Activated T-helper 9 cell treated with anti-CD3 and anti-CD28 coated beads, Interleukin-2, amount 50 U/mL, for 16 hours (primary cell): ENCODE measurements at regions not wholly inside any gene's neighbourhood (a gene's known extent, or its start where the extent isn't known, plus 50 kb on each side); places are given as distances from the start of the nearest gene placed in this dataset.
"Not testable (repeated sequence)": the region's sequence is repeated elsewhere in the genome, so short reads cannot be mapped to it uniquely, and the experiment has no call there.

Experiments
- DNase-seq: peaks from one replicate; pipeline ENCODE4 v3.0.0-alpha.2; 2020; ENCODE audit warnings: low read depth

- DNase-seq = no peak
Measured at GRCh38 chr16:17983847-17984639, 352.5 kb downstream of the NPIPA8 start.

DNA sequence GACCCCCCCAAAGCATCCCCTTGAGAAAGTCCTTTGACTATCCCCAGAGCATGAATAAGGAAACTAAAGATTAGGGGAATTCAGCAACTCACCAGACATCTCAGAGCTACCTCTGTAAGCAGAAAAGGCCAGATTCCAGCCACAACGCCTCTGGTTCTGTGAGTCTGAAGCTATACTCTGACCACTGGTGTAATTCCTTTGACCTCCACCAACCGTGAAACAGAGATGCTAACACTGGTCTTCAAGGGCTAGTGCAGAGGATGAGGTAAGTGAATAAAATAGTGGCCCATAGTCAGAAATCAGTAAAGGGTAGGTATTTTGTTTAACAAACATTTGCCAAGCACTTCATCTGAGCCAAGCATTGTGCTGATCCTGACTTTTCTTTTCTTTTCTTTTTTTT, 353.4 kb downstream of the NPIPA8 start:
- DNase-seq = no peak

GRCh38 chr16:17977260-17977659, 359.3 kb downstream of the NPIPA8 start:
- DNase-seq = no peak

DNA sequence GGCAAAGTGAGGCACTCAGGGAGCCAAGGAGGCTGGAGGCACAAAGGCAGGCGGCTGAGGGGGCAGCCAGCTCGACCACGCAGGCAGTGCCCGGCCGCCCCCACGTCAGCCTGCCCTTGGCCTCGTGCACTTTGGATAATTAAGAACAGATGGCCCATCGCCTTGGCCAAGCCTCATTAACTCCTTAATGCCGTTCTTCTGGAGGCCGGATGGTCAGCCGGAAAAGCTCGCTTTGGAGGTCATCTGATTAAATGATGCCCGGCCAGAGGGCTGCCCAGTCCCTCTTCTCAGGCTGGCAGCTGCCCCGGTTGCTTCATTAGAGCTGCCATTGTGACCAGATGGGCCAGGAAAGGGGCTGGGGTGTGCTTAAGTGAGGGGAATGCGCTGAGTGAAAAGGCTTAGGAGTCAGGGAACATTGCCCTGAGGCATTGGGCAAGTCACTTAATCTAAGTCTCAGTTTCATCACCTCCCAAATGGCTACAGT, 364.0 kb downstream of the NPIPA8 start:
- no peak for DNase-seq

- no peak for DNase-seq
Measured at GRCh38 chr16:17970816-17971331, 365.7 kb downstream of the NPIPA8 start.

DNA sequence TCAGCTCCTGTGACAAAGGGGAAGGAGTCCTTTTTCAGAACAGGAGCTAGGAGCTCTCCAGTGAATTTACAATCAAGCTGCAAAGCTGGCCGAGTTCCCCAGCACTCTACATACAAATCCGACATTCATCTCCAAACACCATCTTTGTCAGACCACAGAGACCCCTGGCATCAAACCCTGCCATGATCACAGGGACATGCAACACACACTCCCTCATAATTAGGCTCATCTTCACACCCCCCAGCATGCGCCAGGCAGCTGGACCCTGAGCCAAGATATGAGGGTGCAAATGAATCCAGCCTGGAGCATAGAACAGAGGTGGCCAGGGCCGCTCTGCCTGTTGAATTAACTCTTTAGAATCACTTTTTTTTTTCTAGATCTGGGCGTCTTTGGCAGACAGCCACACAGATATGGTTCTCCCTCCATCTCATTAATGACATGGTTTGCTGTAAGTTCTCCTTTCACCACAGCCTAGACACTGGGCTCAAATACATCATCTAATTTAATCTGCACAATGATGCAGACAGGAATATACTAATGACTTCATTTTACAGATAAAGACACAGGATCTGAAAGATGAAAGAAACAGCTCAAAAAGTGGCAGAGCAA, 366.3 kb downstream of the NPIPA8 start:
- DNase-seq = no peak

DNA sequence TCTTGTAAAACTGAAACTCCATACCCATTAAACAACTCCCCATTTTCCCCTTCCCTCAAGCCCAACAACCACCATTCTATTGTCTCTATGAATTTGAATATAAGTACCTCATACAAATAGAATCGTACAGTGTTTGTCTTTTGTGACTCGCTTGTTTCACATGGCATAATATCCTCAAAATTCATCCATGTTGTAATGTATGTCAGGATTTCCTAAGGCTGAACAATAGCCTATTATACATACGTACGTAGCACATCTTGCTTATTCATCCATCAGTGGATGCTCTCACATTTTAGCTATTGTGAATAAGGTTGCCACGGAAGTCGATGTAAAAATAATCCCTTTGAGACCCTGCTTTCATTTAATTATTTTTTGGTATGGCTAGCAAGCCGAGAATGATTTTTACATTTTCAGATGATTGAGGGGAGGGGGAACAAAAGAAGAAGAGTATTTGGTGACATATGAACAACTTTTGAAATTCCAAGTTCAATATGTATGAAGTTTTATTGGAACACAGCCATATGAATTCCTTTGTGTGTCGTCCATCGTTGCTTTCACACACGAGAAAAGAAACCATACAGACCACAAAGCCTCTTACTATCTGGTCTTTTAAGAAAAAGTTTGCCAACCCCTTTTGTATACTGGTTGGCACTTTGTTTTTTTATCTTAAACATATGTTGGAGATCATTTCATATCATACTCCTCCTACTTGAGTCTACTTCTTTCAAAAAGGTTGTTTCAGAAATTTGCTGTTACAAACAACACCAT, 371.2 kb downstream of the NPIPA8 start:
- DNase-seq = no peak

GRCh38 chr16:17964196-17964595, 372.3 kb downstream of the NPIPA8 start:
- no peak for DNase-seq

GRCh38 chr16:17963185-17963836, 373.2 kb downstream of the NPIPA8 start:
- DNase-seq = no peak

DNA sequence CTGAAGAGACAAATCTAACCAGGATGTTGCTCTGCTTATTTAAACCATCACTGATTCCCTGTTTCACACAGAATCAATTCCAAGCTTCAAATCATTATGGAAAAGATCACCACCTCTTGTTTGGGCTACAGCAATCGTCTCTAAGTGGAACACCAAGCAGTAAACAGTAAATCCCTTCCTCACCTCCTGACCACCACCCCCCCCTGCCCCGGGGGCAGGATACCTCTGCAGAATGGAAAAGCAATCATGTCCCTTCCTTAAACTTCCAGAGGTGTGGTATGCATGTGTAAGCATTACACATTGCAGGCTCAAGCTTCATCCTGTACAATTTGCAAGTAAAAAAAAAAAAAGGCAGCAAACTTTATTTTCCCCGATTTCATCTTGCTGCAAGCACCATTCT, 373.8 kb downstream of the NPIPA8 start:
- no peak for DNase-seq

GRCh38 chr16:17961822-17962221, 374.7 kb downstream of the NPIPA8 start:
- not testable (repeated sequence) for DNase-seq

DNA sequence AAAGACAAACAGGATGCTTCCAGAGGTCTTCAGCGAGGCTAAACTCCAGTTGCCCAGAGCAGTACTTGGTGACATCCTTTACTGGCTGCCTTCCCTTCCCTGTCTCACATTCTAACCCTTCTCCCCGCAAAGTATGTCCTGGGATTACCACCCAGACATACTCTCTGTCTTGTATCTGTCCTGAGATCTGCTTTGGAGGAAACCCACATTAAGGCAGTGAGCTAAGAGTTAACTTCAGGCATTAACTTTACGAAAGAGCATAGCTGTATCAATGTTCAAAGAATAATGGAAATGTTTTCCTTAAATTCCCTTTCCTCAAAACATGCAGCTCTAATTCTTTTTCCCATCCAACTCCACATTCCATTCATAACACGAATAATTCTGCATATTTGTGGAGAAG, 385.2 kb downstream of the NPIPA8 start:
- no peak for DNase-seq

DNA sequence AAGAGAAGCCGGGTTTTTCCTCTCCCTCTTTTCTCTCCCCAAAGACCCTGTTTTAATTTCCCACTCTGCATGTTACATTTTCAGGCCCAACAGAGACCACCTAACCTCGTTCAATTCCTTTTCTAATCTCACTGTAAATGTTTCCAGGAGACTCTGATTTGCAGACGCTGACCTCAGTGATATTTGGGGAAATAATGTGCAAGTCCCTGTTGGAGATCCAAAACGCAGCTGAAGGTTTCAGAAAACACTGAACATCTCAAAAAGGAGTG, 386.6 kb downstream of the NPIPA8 start:
- no peak for DNase-seq

DNA sequence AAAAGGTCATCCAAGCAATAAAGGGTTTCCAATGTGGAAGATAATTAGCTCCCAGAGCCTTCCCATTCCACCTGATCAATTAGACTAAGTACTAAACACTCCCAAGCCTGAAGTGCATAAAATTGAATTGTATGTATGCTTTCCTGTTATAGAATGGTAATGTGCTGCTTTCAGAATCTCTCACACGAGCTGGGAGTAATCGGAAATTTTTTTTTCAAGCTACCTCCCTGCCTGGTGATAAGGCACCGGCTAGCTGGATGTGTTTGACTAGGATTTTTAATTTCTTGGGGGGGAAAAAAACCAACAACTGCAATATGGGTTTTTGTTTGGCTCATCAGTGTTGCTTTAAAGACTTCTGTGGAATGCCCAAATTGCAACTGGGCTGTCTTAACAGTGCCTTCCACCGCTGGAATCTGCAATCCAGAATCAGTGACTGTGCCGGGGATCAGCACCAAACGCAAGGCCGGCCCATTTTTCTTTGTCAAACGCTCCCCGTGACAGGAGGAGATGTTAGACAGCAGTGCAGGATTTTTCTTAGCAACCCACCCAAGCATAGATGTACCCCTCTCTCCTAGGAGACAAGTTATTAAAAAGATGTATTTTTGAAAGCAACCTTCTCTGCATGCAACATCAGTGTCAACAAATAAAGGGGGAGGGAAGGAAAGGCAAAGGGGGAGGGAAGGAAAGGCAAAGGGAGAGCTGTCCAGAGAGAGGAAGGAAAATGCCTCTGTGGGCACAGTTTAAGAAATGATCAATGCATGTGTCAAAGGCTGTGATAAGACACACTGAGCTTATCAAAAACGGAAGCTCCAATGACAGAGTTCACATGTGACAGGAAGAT, 387.2 kb downstream of the NPIPA8 start:
- no peak for DNase-seq

DNA sequence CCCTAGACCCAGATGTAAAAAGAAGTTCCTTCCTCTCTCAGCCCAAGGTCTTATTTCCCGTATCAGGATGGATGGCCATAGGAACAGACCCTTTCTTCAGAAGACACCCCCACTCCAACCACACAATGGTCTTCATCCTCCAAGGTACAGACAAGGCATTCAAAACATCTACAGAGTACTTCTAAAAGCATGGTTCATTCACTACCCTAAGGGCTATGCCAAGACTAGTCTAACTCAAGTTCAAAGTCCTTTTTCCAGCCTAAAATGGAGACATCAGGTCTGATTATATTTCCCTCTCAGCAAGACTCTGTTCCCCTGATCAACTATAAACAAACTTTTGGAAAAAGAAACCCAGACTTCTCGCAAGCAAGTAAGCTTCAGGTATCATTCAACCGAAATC, 388.9 kb downstream of the NPIPA8 start:
- DNase-seq = no peak

DNA sequence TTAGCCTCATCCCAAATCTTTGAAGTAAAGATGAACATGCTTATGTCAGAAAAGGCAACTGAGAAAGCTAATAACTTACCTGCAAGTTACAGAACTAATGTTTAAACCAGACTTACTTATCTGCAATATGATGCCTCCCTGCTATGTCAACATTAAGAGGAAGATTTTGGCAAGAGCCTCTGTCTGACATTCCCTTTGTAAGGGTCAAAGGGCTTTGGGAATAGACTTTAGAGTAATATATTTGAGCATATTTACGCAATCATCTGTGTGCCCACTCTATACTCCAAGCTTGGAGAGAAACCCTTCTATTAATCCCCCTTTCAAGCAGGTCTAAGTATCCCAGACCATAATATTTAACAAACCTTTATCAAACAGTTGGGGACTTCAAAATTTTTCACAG, 389.4 kb downstream of the NPIPA8 start:
- DNase-seq = no peak

DNA sequence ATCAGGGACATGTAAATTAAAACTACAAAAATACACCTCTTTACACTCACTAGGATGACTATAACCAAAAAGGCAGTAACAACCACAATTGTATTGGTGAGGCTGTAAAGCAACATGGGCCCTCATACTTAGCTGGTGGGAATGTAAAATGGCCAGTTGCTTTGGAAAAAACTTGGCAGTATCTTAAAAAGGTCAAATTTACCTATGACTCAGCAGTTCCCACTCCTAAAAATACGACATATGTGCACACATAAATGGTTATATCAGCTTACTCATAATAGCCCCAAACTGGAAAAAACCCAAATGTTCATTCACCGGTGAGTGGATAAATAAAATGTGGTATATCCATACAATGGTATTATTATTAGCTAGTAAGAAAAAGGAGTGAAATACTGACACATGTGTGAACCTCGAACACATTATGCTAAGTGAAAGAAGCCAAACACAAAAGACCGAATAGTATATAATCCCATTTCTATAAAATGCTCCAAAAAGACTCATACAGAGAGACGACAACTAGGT, 391.4 kb downstream of the NPIPA8 start:
- no peak for DNase-seq

- no peak for DNase-seq
Measured at GRCh38 chr16:17944345-17944744, 392.2 kb downstream of the NPIPA8 start.

DNA sequence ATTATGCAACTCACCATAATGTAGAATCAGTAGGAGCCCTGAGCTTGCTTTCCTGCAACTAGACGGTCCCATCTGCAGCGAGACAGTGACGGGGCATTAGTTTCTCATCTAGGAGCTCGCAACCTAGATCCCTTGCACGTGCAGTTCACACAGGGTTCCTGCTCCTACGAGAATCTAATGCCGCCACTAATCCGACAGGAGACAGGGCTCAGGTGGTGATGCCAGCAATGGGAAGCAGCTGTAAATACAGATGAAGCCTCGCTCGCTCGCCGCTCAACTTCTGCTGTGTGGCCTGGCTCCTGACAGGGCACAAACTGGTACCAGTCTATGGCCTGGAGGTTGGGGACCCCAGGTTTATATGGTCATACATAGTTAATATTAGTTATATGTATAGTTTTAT, 394.5 kb downstream of the NPIPA8 start:
- no peak for DNase-seq

- no peak for DNase-seq
Measured at GRCh38 chr16:17940584-17941364, 395.8 kb downstream of the NPIPA8 start.

DNA sequence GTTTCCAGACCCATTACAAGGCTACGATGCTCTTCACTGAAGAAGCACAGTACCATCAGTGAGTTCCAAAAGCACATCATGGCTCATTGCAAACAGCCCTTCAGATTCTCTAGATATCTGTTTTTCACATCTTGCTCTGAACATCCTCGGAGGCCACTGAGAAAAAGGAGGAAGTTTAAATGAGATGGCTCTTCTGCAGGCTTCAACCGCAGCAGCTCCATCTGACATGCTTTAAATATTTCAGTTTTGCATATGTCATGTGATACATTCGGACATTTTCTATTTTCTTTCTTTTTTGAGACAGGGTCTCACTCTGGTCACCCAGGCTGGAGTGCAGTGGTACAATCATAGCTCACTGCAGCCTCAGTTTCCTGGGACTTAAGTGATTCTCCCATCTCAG, 396.8 kb downstream of the NPIPA8 start:
- no peak for DNase-seq
